KMS-11 (cell line): ENCODE measurements at regions not wholly inside any gene's neighbourhood (a gene's known extent, or its start where the extent isn't known, plus 50 kb on each side); places are given as distances from the start of the nearest gene placed in this dataset.

Experiments used
- H2AFZ ChIP-seq: fragments of 200-600 bp; sonication (generic); 2 replicates; pipeline ENCODE4 v1.6.1; 2016; ENCODE audit warnings: antibody characterized with exemption, mixed run types, low read depth
- H3K27ac ChIP-seq: fragments of 200-600 bp; sonication (generic); 2 replicates; pipeline ENCODE4 v1.6.1; 2016; ENCODE audit warnings: mild to moderate bottlenecking, mixed run types
- H3K27me3 ChIP-seq: fragments of 200-600 bp; sonication (generic); 2 replicates; pipeline ENCODE4 v1.6.1; 2017; ENCODE audit warnings: mild to moderate bottlenecking, low read depth, mixed run types, moderate library complexity; ENCODE audit not compliant: insufficient read depth
- H3K36me3 ChIP-seq: fragments of 200-600 bp; sonication (generic); 2 replicates; pipeline ENCODE4 v1.6.1; 2017; ENCODE audit warnings: mild to moderate bottlenecking, mixed run types; ENCODE audit not compliant: insufficient read depth
- H3K4me1 ChIP-seq: fragments of 200-600 bp; sonication (generic); 2 replicates; pipeline ENCODE4 v1.6.1; 2016; ENCODE audit warnings: mild to moderate bottlenecking, low read depth, mixed run types; ENCODE audit not compliant: poor library complexity, severe bottlenecking
- H3K4me2 ChIP-seq: fragments of 200-600 bp; sonication (generic); 2 replicates; pipeline ENCODE4 v1.7.0; 2016; ENCODE audit warnings: mild to moderate bottlenecking, mixed run types
- H3K4me3 ChIP-seq: fragments of 200-600 bp; sonication (generic); IDR thresholded peaks from 2 replicates; pipeline ENCODE4 v1.6.1; 2017; ENCODE audit warnings: low read depth, low read length, mixed read lengths; ENCODE audit not compliant: insufficient read depth
- H3K79me2 ChIP-seq: fragments of 200-600 bp; sonication (generic); 2 replicates; pipeline ENCODE4 v1.6.1; 2016; ENCODE audit warnings: low read depth, mixed run types; ENCODE audit not compliant: insufficient read depth
- H3K9ac ChIP-seq: fragments of 200-600 bp; sonication (generic); 2 replicates; pipeline ENCODE4 v1.6.1; 2016; ENCODE audit warnings: mild to moderate bottlenecking, mixed run types
- H4K20me1 ChIP-seq: fragments of 200-600 bp; sonication (generic); 2 replicates; pipeline ENCODE4 v1.6.1; 2016; ENCODE audit warnings: mild to moderate bottlenecking, mixed run types; ENCODE audit not compliant: insufficient read depth
- TF ChIP-seq, protein P1 (sequence below): fragments of 200-600 bp; sonication (generic); conservative IDR thresholded peaks from 2 replicates; pipeline ENCODE4 v1.6.1; 2017; ENCODE audit warnings: low read depth, mild to moderate bottlenecking, antibody characterized with exemption, low read length, moderate library complexity, mixed read lengths

DNA sequence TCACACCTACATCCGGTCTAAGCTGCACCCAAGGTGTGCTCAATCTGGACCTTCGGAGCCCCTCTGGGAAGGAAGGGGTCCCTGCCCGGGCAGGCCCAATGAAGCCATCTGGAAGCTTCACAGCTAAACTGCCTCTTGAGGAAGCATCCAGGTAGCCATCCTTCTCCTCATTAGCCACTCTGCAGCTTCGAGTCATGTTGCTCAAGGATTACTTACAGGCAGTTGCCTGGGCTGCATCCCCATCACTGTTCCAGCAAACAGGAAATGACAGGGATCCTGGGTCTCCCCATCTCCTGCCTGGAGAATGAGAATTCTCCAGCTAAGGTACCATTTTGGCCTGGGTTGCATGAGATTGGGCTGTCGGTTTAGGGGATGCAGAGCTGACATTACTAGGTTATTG is 91.7 kb downstream of the ERMARD start:
- H3K4me1 ChIP-seq, result no peaks in the 10 kb centered on the region
- H4K20me1 ChIP-seq, result no peaks in the 10 kb centered on the region
- no peak overlapping the region for H3K9ac ChIP-seq
- TF ChIP-seq, protein P1, sequence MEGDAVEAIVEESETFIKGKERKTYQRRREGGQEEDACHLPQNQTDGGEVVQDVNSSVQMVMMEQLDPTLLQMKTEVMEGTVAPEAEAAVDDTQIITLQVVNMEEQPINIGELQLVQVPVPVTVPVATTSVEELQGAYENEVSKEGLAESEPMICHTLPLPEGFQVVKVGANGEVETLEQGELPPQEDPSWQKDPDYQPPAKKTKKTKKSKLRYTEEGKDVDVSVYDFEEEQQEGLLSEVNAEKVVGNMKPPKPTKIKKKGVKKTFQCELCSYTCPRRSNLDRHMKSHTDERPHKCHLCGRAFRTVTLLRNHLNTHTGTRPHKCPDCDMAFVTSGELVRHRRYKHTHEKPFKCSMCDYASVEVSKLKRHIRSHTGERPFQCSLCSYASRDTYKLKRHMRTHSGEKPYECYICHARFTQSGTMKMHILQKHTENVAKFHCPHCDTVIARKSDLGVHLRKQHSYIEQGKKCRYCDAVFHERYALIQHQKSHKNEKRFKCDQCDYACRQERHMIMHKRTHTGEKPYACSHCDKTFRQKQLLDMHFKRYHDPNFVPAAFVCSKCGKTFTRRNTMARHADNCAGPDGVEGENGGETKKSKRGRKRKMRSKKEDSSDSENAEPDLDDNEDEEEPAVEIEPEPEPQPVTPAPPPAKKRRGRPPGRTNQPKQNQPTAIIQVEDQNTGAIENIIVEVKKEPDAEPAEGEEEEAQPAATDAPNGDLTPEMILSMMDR, result no peak
- no peak overlapping the region for H3K4me2 ChIP-seq
- H2AFZ ChIP-seq, result no peak overlapping the region
- no peak overlapping the region for H3K4me3 ChIP-seq
- H3K79me2 ChIP-seq, result no peaks in the 10 kb centered on the region
- H3K27ac ChIP-seq, result no peak overlapping the region
- H3K36me3 ChIP-seq, result no peaks in the 10 kb centered on the region
- H3K27me3 ChIP-seq, result no peaks in the 10 kb centered on the region

DNA sequence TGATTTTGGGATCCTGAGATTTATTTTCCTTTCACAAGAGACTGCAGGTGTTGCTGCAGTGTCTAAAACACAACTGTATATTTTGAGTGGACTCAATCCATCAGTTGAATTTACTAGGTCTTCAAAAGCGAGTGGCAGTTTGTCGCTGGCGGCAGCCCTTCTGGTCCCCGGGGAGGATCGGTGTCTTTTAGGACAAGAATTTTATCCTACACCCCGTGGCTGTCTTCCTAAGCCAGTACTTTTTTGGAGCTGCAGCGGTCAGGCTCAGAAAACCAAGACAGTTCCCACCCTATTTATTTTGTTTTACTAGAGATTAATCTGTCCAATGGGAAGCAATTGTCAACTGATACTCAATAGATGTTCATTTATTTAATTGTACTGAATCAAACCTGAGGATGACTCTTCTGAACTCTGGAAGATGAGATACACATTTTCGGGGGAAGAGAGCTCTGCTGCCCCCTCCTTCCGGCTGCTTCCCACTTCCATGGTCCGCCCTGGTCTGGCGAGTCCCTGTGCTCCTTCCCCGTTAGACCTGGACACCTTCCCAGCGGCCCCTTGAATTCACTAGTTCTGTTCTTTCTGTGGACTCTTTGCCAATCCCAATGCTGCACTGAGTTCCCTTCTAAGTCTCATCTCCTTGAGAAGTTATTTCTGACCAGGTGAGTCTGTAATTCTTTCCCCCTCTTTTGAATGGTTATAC is 90.6 kb downstream of the ERMARD start:
- Histone ChIP-seq H3K4me1 (no peaks in the 10 kb centered on the region), H3K79me2 (no peaks in the 10 kb centered on the region), H4K20me1 (no peaks in the 10 kb centered on the region), H3K27ac (no peak overlapping the region), H3K4me2 (no peak overlapping the region), H3K36me3 (no peaks in the 10 kb centered on the region), H3K4me3 (no peak overlapping the region), H2AFZ (no peak overlapping the region), H3K9ac (no peak overlapping the region), H3K27me3 (no peaks in the 10 kb centered on the region)
- TF ChIP-seq, protein P1, result no peak

DNA sequence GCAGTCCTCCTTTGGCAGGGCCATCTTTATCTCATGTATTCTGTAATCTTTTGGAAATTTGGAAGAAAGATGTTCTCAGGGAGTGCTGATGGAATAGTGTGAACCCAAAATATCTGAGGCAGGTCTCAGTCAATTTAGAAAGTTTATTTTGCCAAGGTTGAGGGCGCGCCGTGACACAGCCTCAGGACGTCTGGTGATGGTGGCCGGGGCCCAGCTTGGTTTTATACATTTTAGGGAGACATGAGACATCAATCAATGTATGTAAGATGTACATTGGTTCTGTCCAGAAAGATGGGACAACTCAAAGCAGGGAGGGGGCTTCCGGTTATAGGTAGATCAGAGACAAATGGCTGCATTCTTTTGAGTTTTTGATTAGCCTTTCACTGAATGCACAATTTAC is 89.8 kb downstream of the ERMARD start:
- Histone ChIP-seq H3K79me2 (no peaks in the 10 kb centered on the region), H3K9ac (no peak overlapping the region), H3K4me3 (no peak overlapping the region), H3K27ac (no peak overlapping the region), H3K36me3 (no peaks in the 10 kb centered on the region), H3K4me1 (no peaks in the 10 kb centered on the region), H3K4me2 (no peak overlapping the region), H2AFZ (no peak overlapping the region), H4K20me1 (no peaks in the 10 kb centered on the region), H3K27me3 (no peaks in the 10 kb centered on the region)
- TF ChIP-seq, protein P1, result no peak

DNA sequence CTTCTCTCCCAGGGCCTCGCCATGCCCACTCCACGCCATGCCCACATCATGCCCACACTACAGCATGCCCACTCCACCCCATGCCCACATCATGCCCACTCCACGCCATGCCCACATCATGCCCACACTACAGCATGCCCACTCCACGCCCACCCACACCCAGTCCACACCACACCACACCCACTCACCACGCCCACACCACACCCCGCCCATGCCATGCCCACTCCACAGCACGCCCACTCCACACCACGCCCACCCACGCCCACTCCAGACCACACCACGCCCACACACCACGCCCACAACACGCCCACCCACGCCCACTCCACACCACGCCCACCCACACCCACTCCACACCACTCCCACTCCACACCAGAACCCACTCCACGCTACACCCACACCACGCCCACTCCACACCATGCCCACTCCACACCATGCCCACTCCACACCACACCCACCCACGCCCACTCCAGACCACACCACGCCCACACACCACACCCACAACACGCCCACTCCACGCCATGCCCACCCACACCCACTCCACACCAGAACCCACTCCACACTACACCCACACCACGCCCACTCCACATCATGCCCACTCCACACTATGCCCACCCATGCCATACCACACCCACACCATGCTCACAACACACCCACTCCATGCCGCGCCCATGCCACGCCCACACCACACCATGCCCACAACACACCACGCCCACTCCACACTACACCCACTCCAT is 88.6 kb downstream of the ERMARD start:
- Histone ChIP-seq H2AFZ (no peak overlapping the region), H3K9ac (no peak overlapping the region), H3K27me3 (no peaks in the 10 kb centered on the region), H3K36me3 (no peaks in the 10 kb centered on the region), H3K27ac (no peak overlapping the region), H3K4me1 (no peaks in the 10 kb centered on the region), H3K4me3 (no peak overlapping the region), H3K4me2 (no peak overlapping the region), H4K20me1 (no peaks in the 10 kb centered on the region), H3K79me2 (no peaks in the 10 kb centered on the region)
- TF ChIP-seq, protein P1, result no peak
